NCI-H345 (cell line): ENCODE measurements at regions not wholly inside any gene's neighbourhood (a gene's known extent, or its start where the extent isn't known, plus 50 kb on each side); places are given as distances from the start of the nearest gene placed in this dataset.
A peak's percentile ranks its signal among the peaks of the same experiment; 100 is the strongest.
"Not testable (repeated sequence)": the region's sequence is repeated elsewhere in the genome, so short reads cannot be mapped to it uniquely, and the experiment has no call there.

Experiments used
- DNase-seq: peaks from one replicate; lab custom pipeline; 2025; lab: John Stamatoyannopoulos, UW

DNA sequence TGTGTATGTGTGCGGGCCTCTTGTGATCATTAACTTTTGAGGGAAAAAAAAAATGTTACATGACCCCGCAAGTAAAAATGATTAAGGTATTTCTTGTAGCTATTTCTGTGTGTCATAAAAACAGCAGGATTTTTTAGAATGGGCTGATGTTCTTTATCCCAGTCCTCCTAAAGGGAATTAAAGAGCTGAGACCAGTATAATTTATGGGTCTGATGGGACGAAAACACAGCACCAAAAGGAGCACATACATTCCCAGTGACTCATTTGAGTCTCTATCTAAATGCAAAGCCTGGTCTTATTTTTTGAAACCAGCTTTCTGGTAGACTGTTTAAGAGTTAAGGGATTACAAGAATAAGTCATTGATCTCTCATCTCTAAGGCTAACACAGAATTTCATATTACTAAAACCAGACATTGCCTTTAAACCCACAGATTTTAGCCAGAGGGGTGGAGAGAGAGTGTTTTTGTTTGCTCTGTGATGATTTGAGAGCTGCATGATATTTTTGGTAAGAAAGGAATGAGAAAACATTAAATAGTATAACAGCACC, 342.3 kb upstream of the EPHA4 start:
- no peak for DNase-seq

DNA sequence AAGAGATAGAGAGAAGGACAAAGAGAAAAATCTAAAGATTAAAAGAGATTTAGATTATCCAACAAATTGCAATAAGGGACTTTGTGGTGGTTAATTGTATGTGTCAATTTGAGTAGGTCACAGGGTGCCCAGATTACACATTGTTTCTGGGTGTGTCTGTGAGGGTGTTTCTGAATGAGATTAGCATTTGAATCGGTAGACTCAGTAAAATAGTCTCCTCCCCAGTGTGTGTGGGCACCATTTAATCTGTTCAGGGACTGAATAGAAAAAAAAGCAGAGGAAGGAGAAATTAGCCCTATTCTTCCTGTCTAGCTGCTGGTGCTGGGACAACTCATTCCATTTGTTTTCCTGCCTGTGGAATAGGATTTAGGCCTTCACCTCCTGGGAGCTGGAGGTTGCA, 339.8 kb upstream of the EPHA4 start:
- no peak for DNase-seq

DNA sequence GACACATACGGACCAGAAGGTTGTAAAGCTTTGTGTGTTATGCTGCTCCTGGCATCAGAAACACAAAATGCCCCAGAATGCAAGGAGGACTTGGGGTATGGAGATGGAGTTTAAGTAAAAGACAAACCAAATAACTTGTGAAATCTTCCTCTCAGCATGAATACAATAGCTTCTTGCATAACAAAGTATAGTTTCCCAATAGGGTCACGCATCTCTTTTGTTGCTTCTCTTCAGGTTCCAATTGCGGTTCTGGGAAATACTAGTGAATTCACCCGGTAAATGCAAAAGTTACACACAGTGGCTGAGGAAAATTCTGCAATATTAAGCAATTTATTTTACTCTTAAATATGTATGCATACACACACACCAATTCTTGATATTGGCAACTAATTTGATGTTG, 339.2 kb upstream of the EPHA4 start:
- DNase-seq = no peak

DNA sequence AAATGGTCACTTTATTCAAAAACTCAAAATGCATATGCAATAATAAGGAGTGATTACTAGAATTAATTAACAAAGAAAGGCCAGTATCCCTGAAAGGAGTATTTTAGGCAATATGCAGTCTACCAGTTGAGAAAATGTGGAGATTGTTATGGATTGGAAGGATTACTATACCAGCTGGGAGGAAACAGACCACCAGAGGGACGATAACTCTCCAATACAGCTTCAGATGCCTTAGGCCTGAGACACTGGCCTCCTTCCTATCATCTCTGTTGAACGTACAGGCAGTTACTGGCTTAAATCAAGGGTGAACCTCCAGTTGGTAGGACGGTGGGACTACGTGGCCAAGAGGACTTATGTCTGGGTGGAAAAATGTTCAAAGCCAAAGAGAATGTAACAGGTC, 336.4 kb upstream of the EPHA4 start:
- no peak for DNase-seq

DNA sequence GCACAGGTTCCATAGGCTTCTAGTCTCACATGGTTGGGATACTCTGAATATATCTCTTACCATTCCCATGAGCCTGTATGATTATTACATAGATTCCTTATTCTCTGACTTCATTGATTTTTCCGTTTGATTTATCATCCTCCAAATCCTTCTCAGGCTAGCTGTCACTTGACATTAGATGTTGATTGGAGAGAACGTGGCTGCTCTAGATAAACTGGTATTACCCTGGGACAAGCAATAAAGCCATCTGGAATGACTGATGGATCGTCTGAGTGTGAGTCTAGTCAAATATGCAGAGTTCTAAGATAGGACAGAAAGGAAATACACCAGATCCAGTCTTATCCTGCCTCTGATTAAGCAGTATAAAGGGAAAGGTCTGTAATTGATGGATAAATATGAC, 325.6 kb upstream of the EPHA4 start:
- DNase-seq = no peak

DNA sequence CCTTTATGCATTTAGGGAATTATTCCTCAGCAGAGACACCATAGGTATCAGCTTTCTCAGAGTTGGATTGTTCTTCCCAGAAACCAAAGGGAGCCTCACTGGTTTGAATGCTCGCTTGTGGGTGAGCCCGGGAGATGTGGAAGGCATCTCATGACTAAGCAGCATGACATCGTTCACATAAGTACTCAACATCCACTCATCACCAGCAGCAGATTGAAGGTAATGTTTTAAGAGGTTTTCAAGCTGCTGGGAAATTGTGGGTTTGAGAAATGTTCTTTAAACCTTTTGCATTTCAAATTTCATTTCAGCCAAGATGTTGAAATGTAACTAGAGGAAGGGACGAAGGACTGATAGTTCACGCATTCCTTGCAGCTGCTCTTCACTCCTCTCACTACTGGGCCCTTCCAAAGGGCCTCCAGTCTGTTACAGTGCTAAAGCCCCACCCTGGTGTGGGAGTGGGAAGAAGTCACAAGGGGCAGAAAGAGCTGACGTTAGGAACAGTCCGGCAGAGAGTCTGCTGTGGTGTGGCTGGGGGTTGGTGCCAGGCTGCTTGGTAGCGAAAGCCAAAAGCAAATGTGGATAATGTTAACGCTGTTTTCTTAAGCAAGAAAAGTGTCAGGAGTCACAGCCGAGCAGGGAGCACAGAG, 324.5 kb upstream of the EPHA4 start:
- peak; percentile 19 for DNase-seq

DNA sequence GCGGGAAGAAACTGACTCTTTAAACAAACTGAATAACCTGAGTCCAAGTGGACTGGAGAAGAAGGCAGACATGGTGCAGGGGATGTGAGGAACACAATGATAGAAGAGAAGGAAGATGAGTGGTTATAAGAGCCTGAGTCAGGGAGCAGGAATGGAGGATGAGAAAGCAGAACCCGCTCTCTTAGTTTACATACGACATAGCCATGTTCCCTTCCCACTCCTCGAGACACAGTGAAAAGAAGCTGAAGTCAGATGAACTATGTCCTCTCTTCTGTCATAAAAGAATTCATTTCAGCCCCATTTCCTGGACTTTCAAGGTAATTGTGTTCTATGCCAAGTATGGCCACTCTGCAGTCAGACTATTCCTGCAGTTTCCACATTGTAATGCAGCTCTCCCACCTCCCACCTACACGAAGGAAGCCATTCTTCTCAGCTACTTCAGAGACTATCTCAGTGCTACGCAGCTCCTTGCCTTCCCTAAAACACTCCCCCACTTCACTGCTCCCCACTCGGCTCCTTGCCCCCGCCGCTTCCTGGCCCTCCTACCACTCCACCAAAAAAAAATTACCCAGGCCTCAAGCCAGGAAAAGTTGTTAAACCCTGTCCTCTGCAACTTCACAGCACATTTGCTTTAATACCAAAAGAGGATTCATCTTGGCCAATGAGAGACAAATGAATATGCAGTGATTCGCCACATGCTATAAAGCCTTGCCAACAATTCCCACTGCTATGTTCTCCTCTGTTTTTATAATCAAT, 323.4 kb upstream of the EPHA4 start:
- no peak for DNase-seq

DNA sequence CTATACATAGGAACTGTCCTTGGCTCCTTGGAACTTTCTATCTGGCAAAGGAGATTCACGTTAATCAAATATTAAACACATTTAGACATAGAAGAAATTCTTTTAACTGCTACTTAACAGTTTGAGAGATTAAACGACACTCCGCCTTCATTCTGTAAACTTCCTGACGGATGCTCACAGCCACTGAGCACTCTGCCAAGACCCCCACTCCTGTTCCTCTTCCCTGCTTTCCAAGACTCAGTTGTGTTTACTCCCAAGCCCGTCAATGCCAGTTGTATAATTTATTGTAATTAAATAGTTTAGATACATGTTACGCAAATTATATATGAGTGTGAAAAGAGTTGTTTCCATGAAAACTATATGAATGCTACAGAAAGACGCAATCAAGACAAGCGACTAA, 321.4 kb upstream of the EPHA4 start:
- no peak for DNase-seq

DNA sequence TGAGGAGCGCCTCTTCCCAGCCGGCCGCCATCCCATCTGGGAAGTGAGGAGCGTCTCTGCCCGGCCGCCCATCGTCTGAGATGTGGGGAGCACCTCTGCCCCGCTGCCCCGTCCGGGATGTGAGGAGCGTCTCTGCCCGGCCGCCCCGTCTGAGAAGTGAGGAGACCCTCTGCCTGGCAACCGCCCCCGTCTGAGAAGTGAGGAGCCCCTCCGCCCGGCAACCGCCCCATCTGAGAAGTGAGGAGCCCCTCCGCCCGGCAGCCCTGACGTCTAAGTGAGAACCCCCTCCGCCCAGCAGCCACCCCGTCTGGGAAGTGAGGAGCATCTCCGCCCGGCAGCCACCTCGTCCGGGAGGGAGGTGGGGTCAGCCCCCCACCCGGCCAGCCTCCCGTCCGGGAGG, 319.9 kb upstream of the EPHA4 start:
- DNase-seq = not testable (repeated sequence)

DNA sequence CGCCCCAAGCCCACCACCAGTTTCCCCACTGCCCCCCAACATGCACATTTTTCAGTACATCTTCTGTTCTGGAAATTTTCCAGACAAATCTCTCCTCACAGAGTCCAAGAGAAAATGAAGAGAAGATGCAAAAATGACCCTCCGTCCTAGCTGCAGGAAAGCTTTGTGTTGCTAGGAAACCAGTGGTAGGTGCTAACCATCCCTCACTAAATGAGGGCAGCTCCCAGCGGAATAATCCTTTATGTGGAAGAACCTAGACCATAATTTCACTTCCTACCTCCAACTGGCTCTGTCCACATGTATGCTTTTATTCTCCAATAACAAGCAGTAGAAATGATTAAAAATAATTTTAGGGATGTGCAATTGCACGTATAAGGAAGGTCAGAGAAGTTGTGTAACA, 311.9 kb upstream of the EPHA4 start:
- no peak for DNase-seq

DNA sequence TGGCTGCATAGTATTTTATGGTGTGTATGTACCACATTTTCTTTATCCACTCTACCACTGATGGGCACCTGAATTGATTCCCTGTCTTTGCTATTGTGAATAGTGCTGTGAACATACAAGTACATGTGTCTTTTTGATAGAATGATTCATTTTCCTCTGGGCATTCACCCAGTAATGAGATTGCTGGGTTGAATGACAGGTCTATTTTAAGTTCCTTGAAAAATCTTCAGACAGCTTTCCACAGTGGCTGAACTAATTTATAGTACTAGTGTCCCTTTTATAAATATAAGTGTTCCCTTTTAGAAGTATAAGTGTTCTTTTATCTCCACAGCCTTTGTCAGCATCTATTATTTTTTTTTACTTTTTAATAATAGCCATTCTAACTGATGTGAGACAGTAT, 303.9 kb upstream of the EPHA4 start:
- no peak for DNase-seq

DNA sequence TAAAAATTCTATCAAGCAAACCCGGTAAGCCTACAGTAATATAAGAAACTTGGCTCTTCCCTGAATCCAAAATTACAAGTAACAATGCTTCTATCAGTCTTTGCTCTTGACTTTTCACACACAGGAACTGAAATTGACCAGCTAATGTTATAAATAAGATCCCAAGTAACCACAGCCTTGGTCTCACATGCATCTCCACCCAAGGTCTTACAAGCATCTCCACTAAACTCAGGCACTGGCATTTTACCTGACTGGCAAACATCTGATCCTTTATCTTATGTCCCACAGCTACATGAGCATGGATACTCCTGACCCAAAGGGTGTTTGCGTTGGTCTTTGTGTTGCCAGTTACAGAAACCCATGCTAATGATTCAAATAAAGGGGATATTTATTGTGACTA, 302.3 kb upstream of the EPHA4 start:
- DNase-seq = no peak

DNA sequence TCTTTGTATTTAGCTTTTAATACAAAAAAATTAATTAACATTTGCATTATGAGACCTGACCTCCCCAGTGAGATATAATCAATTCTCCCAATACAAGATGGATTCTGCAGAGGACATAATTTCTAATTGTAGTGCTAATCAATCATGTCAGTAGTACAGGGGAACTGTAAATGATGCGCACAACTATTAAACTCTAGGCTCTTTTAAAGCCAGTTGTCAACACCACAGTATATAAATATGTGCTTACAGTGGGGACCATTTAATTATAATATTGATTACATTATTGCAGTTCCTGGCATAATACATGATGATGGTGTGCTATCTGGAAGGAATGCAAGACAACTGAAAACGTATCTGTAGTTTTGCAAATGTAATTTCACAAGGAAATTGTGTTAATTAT, 285.6 kb upstream of the EPHA4 start:
- DNase-seq = no peak

DNA sequence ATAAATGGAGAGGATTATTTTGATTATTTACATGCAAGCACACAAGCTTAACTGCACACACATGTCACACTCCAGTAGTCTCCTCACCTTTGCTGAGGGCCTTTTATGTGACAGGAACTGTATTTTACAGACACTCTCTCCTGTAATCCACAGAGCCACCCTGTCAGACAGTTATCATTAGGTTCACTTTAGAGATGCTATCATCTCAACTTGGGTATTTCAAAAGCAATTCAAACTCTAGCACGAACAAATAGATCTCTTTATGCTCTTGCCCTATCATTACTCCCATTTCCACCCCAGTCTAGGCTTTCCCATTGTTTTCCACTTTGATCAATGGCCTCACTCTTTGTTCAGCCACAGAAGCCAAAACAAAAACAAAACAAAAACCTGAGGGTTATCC, 281.2 kb upstream of the EPHA4 start:
- DNase-seq = no peak

DNA sequence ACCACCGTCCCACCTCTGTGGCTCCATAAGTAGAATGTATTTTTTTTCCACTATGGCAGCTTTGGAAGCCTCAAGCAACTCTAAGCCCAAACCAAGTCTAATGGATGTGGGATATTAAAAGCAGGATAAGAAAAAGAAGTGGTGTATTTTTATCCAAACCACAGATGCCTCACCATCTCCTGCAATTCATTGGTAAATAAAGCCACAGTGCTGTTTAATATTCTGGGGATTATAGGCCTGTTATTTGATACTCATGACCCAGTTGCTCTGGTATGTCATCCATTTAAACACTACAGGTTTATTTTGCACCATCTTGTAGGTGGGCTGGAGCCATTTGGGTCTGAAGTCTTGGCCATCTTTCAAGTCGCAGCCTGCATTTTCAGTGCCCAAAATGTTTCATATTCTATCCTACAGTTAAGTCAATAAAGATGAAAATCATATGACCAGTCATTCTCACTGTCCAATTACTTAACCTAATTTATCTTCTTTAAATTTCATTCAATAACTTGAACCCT, 279.5 kb upstream of the EPHA4 start:
- no peak for DNase-seq

DNA sequence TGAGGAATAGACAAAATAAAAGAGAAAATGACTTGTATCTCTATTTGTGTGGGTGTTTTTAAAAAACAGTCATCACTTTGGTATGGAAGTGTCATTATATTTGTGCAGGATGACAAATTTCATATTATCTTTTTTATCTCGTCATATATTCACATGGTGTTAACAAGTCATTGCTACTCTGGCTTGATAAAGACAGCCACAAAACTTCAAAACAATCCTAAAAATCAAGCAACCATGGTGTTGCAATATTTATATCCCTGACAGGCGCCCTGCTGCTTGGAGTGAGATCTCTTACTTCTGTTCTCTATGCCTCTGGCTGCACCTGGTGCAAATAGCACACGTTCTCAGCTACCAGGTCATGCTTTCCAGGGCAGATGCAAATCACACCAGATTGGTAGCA, 278.0 kb upstream of the EPHA4 start:
- no peak for DNase-seq

DNA sequence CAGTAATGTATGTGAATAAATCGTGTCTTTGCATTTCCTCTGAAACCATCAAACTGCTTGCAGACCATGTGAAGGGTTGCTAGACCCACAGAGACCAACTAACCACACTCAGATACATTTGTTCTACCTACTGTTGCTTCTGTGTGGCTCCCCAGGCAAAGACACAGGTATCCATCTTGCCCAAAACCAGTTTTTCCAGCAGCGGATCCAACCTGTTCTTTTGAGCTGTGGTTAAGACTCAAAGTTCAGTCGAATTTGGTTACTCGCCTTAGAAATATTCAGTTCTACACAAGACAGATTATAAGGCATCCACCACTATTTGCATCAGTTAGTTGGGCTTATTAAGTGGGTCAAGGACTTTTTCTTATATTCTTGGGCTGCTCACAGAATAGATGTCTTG, 276.2 kb upstream of the EPHA4 start:
- no peak for DNase-seq

DNA sequence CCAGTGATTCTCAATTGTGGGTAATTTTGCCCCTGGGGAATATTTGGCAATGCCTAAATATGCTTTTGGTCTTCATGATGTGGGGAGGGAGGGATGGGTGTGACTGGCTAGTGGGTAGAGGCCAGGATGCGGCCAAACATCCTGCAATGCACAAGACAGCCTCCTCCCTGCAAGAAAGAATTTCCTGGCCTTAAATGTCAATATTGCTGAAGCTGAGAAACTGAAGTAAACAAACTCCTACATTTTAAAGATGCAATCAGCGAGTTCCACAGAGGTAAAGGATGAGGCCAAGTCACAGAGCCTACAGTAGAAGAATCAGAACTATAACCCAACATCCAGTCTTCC, 272.9 kb upstream of the EPHA4 start:
- DNase-seq = no peak

DNA sequence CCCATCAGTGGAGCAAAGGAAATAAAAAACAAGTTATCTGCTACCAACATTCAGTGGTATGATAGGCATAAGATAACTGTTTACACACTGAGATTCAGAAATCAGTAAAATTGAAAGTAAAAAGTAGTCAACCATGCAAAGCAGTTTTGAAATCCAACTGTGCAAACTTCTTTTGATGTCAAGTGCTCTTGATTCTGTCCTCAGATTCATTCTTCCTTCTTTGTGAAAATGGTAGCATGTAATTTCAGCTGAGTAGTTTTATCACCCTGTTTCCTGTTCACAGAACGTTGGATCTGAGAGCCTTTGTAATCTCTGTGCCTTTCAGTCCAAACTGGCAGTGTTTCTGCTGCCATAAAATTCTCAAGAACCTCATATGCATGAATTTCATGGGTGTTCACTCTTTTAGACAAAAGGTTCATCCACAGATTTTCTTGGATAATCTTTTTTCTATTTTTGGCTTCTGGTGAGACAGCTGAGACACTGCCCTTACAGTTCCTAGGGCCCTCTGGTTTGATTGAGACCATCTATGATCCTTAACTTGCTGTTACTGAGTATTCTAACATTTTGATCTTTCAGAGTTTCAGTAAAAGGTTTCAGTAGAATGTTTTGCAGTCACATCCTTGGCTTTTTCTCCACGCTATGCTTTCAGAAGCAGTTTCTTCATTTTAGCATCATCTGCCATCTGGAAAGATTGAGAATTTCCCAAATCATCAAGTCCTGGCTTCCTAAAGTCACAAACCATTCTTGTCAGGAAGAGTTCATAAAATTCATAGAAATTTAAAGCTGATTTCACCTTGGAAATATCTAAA, 272.3 kb upstream of the EPHA4 start:
- DNase-seq = peak; percentile 19

DNA sequence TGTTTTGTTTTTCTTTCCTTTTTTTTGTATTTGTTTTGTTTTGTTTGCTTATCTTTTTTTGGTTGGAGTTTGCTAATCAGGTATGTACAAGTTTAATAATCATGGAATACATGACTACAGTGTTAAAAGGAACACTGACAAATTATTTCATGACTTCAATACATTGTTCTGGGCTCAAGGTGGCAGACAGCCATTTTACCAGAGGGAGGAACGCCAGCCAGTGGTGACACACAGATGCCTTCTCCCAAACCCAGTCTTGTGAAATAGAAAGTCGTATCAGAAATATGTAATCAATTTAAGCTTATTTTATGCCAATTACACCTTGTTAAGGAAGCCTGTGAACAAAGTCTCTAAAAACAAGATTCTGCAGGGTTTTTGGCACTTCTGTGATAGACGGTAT, 264.0 kb upstream of the EPHA4 start:
- DNase-seq = no peak

DNA sequence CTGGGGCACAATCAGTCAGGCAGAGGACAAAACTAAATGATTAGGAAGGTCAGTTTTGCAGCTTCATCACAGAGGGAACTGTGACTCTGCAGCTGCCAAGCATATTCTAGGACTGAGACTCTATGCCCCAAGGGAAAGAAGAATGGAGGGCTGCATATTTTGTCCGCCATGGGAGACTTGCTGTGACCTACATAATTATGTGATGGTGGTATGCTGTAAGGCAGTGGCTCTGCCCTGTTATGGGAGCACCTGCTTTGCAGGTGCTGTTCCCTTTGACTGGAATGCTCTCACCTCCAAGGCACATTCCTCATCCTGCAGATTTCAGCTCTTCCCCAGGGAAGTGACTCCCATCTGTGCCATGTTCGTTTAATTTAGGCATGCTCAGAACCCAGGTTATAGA, 261.9 kb upstream of the EPHA4 start:
- DNase-seq = no peak

DNA sequence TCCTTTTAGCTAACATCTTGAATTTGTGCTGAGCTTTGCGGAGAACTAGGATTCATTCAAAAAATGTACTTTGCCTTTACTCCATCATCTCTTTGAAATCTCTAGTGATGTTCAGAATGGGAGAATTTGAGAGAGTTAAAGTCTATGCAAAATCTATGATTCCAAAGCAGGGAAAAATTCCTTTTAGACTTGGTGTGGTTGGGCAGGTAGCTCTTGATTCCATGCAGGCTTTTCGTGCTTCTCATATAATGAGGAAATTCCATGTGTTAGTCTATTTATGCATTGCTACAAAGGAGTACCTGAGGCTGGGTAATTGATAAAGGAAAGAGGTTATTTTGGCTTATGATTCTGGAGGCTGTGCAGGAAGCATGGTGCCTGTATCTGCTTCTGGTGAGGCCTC, 258.9 kb upstream of the EPHA4 start:
- DNase-seq = no peak

DNA sequence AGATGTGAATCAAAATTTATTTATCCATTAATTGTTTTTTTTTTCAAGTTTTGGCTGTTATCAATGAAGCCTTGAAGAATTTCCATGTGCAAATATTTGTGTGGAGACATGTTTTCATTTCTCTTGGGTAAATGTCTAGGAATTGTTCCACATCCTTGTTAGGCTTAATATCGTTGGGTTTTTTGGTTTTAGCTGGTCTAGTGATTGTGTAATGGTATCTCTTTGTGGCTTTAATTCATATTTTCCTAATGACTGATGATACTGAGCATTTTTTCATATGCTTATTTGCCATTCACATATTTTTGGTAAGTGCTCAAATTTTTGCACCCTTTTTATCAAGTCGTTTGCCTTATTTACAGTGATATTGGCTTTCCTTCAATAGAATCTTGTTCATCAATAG, 250.3 kb upstream of the EPHA4 start:
- no peak for DNase-seq
